HG03442 (cell line): ENCODE measurements at regions not wholly inside any gene's neighbourhood (a gene's known extent, or its start where the extent isn't known, plus 50 kb on each side); places are given as distances from the start of the nearest gene placed in this dataset.
A peak's percentile ranks its signal among the peaks of the same experiment; 100 is the strongest.
"Not testable (repeated sequence)": the region's sequence is repeated elsewhere in the genome, so short reads cannot be mapped to it uniquely, and the experiment has no call there.

ENCODE experiments used
- ATAC-seq: cut with Tn5 transposase; IDR thresholded peaks from one replicate; pipeline ENCODE4 v1.9.1; 2021; ENCODE audit warnings: mild to moderate bottlenecking, moderate library complexity; ENCODE audit not compliant: unreplicated experiment

DNA sequence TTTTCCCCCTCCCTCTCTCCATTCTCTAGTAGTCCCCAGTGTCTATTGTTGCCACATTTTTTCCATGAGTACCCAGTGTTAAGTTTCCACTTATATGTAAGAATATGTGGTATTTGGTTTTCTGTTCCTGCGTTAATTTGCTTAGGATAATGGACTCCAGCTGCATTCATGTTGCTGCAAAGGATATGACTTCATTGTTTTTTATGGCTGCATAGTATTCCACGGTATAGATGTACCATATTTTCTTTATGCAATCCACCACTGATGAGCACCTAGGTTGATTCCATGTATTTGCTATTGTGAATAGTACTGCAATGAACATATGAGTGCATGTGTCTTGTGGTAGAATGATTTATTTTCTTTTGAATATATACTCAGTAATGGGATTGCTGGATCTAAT is 77.4 kb upstream of the MEGF10 start:
- no peak for ATAC-seq

DNA sequence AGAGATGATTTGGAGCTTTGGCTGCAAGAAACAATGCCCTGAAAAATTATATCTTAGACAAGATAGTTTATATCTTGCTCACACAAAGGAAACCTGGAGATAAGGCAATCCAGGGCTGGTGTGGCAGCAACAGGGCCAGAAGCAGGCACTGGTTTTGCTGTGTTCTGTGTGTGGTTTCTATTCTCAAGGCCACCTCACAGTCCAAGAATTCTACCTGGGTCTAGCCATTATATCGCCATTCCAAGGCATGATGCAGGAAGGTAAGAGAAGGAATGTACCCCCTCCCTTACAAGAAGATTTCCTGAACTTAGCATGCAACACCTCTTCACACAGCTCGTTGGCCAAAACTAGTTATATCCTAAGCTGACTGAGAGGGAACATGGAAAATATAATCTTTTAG is 74.5 kb upstream of the MEGF10 start:
- ATAC-seq = no peak

DNA sequence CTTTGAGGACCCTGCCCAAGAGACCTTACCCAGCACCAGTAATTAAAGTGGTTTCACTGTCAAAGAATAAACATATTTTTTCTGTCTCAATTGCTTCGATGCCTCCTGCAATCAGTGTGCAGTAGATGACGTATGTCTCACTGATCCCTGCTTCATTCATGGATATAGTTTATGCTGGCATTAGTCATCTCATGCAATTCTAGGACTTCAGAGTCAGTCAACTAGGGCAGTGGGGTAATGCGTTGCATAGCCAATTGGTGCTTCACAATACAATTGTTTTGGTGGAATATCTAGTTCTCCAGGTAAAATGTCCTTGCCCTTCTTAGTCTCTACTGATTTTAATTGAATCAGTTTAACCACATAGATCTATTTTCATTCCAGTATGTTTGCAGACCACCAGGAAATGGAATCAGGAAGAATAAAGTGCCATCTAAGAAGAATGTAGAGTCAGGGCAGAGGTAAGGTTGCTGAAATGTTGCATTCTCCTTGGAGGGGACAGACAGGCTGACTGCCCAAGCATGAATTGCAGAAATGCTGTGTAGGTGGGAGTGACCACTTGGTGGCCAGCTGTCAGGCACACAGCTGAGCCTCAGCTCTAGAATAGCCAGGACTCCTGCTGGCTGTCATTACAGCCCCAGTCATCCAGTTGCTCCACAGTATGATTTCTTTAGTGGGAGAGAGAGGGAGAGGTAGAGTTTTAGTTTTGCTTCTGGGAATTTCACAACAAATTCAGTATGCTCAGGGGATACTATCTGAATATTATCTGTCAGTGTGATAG is 73.5 kb upstream of the MEGF10 start:
- ATAC-seq = no peak

DNA sequence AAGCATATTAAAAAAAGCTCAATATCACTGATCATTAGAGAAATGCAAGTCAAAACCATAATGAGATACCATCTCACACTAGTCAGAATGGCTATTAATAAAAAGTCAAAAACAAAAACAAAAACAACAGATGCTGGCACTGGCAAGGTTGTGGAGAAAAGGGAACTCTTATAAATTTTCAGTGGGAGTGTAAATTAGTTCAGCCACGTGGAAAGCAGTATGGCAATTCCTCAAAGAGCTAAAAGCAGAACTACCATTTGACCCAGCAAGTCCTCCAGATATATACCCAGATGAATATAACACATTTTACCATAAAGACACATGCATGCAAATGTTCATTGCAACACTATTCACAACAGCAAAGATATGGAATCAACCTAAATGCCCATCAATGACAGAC is 68.7 kb upstream of the MEGF10 start:
- not testable (repeated sequence) for ATAC-seq

DNA sequence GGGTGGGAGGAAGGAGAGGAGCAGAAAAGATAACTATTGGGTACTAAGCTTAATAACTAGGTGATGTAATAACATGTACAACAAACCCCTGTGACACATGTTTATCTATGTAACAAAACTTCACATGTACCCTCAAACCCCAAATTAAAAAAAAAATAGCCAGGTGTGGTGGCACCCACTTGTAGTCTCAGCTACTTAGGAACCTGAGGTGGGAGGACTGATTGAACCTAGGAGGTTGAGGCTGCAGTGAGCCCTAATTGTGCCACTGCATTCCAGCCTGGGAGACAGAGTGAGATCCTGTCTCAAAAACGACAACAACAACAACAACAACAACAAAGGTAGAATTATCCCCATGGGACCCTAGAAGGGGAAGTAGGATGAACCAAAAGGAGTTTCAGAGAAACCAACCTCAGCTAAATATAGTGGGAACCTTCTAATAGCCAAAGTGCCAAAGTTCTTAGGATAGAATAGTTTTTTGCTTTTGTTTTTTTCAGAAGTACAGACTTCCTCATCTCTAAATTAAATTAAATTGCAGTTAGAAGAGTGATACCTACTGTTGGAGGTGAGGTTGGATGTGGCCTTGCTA is 67.9 kb upstream of the MEGF10 start:
- ATAC-seq = peak; percentile 84

DNA sequence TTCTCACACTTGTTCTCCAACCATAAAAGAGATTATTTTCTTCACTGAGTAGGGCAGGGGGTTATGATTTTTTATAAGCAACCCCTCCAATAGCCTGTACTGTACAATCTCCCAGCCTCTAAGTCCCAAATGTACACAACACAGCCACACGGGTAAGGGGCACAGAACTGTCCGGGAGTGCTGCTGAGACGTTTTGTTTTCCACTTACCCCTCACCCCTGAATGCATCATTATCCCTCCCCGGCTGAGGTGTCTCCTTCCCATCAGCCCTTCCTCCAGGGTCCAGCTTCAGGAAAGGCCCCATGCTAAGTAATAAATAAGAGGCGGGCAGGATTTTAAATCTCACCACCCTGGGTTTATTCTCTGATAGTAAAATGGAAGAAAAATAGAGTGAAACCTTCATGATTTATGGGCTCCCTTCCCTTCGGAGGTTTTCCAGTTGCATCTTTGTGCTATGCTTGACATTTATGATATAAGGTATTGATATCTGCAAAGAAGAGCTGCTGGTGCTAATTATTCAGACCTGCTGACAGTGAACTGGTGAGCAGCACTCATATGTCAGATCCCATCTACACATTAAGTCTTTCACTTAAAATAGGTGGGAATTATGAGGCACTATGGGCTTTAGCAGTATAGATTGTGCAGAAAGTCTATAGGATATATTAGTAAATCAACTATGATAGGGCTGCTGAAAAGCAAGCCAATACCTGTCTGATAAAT is 67.2 kb upstream of the MEGF10 start:
- ATAC-seq = no peak

DNA sequence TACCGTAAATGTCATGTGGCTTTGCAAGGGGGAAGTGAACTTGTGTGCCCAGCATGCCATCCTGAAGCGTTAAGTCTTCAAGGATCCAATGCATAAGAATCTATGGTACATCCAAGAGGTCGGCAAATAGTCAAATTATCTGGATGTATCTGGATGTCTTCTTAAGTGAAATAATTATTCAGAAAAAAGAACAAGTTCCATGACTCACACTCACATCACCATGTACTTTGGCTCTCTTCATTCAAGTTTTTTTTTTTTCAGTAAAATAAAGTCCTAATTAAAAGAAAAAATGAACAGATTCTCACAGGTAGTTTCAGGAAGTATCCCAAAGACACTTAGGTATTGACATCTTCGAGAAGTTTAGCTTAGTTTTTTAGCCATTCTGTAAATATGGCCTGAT is 62.7 kb upstream of the MEGF10 start:
- no peak for ATAC-seq

DNA sequence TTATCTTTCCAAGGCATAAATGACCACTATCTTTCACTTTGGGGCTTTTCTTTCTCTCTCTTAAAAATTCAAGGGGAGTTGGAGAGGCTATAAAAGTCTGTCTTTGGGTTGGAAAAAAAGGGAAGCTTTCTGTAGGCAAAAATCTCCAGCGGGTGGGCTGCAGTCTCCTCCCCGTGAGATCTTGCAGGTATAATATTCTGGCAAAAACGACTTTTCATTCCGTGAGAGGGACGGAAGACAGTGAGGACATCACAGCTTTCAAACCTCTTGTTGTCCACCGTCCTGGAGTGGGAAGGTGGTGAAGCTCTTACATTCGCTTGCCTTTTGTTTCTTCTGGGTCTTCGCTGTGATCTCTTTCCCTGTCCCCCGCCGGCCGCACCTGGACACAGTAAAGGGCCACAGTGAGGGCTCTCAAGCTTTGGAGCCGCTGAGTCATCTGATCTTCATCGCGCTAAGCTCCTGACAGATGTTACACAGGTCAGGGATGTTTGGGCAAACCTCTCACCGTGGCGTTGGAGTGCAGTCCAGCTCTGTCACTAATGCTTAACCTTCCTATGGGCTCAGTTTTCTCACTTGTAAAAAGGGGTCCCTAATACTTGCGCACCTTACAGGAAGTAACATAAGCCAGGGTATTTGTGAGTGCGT is 61.9 kb upstream of the MEGF10 start:
- ATAC-seq = no peak

DNA sequence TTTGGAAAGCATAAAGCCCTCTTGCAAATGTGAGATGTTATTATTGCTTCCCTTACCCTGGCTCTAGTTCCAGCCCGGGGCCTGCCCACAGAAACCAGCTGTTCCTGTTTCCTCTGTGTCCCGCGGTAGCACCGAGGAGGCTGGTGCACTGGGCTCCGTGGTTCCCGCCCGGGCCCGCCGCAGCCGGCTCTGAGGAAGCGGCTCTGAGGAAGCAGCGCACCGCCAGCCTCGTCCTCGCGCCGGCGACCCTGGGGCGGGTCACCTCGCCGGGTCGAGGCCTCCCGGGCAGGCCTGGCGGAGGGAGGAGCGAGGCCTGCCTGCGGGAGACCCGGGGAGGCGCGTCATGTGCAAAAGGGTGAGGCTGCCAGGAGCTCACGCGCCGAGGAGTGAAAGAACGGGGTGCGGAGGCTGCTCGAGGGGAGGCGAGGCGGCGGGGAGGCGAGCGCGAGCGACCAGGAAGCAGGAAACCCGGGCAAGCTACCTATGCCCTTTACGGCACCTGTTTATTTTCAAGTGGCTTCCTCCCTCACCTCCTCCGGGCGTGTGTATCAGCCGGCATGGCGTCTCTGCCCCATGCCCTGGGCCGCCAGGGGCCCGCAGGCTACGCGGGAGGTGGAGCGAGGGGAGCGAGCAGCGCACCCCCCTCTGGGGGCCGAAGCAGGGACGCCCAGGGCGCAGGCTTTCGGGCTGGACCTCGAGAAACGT is 61.3 kb upstream of the MEGF10 start:
- peak; percentile 84 for ATAC-seq

DNA sequence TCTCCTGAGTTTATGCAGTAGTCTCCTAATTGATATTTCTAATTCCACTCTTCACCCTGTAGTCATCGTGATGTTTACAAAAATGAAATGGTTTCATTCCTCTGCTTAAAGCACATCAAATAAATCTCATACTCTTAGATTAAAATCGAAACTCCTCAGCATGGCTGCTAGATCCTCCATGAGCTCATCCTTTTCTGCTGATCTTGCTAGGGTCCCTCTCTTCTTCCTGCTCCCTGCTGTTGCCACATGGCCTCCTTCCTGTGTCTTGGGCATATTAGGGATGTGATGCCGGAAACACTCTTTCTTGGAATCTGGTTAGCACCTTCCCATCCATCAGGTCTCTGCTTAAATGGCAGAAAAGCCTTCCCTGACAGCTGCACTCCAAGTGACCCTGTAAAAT is 59.5 kb upstream of the MEGF10 start:
- ATAC-seq = no peak

DNA sequence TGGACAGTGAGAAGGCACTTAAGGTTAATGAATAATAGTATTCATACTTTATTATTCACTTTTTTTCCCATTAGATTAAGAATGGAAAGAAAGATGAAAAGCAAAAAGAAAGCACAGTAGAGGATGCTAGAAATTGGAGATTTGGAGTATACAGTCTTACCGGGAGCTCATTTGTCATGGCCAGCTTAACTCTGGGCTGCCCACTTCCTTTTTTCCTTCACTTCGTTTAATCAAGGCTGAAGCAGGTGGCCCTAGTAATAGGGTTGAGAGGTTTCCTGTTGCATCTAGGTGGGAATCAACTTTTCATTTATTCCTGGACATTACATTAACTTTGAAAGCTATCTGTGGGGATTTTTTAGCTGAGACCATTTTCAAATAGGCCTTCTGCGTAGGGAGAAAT is 57.0 kb upstream of the MEGF10 start:
- ATAC-seq = no peak

DNA sequence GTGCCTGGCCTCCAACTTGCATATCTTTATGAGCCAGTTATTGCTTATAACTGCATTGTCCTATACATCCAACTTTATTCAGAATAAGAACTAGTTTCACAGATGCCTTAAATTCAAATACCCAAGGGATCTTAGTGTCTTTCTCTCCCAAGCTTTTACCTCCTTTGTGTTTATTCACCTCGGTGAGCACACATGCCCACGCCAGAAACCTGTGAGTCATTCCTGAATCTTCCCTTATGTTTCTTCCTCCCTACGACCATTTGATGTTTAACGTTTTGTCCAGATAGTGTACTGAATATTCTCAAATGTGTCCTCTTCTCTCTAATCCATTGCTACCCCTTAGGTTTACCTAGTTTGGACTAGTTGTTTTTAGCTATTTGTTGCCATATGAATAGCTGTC is 55.5 kb upstream of the MEGF10 start:
- ATAC-seq = no peak

DNA sequence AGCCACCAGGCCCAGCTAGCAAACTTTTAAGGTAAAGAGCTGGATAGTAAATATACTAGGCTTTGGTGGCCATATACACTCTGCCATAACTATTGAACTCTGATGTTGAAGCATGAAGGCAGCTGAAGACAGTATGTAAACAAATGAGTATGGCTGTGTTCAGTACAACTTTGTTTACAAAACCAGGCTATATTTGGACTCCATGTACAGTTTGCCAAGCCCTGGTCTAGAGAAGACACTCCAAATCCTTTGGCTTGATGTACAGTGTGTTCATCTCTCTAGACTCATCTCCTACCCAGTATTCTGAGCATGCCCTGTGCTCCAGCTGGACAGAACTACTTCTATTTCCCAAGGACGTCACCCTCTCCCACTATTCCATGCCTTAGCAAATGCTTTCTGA is 54.3 kb upstream of the MEGF10 start:
- no peak for ATAC-seq
